GM20000 (cell line): ENCODE measurements at regions not wholly inside any gene's neighbourhood (a gene's known extent, or its start where the extent isn't known, plus 50 kb on each side); places are given as distances from the start of the nearest gene placed in this dataset.

Experiments used
- DNase-seq: peaks from one replicate; pipeline ENCODE4 v3.0.0; 2012; ENCODE audit warnings: low spot score
- CTCF ChIP-seq: IDR thresholded peaks from 2 replicates; pipeline ENCODE4 v1.5.1; 2012; ENCODE audit warnings: mild to moderate bottlenecking, control low read depth; ENCODE audit errors: extremely low read depth, missing control alignments

GRCh38 chr2:126177479-126177878 lies 478.5 kb upstream of the GYPC start:
- TF ChIP-seq CTCF = no peak
- no peak for DNase-seq

- no peak for DNase-seq
- TF ChIP-seq CTCF = no peak
Measured at GRCh38 chr2:126187668-126188067, 468.3 kb upstream of the GYPC start.

DNA sequence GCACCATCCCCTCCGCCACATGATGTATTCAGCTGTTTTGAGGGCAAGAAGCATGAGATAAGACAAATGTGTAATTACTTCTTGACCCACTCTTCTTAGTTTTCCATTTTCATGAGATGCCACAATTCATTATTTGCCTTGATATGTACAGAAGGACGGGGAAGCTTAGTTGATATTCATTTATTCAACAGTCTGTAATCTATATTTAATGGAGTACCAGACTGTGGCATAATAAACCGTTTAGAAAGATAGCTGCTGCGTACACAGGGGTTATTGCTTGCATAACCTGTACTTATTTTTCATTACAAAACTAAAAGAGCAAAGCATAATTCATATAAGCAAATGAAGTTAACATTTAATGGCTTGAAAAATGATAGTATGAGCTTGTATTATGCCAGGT lies 466.4 kb upstream of the GYPC start:
- no peak for DNase-seq
- no peak for TF ChIP-seq CTCF

DNA sequence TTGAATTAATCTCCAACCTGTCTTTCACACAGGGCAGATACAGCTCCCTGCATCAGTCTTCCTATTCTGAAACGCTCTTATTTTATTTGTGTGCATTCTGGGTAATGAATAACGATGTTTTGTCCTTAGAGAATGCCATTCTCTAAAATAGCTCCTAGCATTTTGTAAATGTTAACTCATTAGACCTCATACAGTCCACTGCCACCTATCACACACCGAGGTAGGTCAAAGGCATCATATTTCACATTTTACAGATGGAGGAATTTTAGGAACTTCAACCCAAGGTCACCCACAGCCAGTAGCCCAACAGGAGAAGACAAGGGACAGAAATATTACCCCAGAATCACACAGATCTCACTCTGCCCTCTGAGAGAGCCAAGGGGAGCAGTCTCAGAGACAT lies 455.4 kb upstream of the GYPC start:
- TF ChIP-seq CTCF = no peak

GRCh38 chr2:126208266-126208665 lies 447.7 kb upstream of the GYPC start:
- DNase-seq = no peak

More for the DNA sequence above, 455.4 kb upstream of the GYPC start:
- DNase-seq = no peak

GRCh38 chr2:126212735-126213134 lies 443.2 kb upstream of the GYPC start:
- DNase-seq = no peak
- no peak for TF ChIP-seq CTCF

More at GRCh38 chr2:126208266-126208665, 447.7 kb upstream of the GYPC start:
- no peak for TF ChIP-seq CTCF

- TF ChIP-seq CTCF = no peak
Measured at GRCh38 chr2:126219081-126219480, 436.9 kb upstream of the GYPC start.

GRCh38 chr2:126220331-126220730 lies 435.6 kb upstream of the GYPC start:
- DNase-seq = no peak
- TF ChIP-seq CTCF = no peak

More at GRCh38 chr2:126219081-126219480, 436.9 kb upstream of the GYPC start:
- DNase-seq = no peak
